ENCODE measurements at regions not wholly inside any gene's neighbourhood (a gene's known extent, or its start where the extent isn't known, plus 50 kb on each side); places are given as distances from the start of the nearest gene placed in this dataset.

- in situ Hi-C loops (cut with MboI; ENCODE audit: low pct_unique_long_range_greater_than_20kb, low sequenced_read_pairs): loop anchor here (25.0 kb wide), 2 partner anchors 1128 to 1228 kb away; partner anchors contain the start of gene VCAN
Observed at GRCh38 chr5:82334085-82334692, 56.0 kb upstream of the RPS23 start.

DNA sequence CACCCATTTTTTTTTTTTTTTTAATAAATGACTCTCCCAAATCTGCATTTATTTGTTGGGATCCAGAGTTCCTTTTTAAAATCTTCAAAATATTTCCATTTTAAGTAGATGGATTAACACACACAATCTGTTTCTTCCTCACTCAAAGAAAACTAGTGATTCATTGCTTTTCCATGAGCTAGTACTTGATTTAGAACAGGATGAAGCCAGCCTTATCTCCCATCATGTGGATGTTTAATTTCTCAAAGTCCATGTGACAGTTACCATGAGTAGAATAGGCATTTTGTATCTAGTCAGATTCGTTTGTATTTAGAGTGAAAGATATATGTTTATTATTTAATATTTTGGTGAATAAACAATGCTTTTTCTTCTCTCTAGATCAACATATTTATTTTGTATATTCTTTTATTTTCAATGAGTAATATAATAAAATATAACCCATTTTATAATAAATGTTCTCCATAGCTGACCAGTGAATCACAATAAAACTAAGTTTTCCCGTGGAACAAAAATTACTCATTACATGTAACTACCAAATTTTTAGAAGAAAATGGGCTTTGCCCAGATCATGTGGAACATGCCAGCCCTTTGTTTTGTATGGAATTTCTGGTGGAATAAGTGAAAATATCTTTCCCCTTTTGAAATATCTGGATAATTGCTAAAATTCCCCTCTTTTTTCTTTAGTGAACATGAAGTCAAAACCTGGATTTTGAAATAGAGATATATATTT, 54.9 kb upstream of the RPS23 start:
- in situ Hi-C loops (cut with MboI; ENCODE audit: low pct_unique_long_range_greater_than_20kb, low sequenced_read_pairs): loop anchor here (25.0 kb wide), 2 partner anchors 1129 to 1229 kb away; partner anchors contain the start of gene VCAN
- DNase-seq: no peak

More at GRCh38 chr5:82334085-82334692, 56.0 kb upstream of the RPS23 start:
- no peak for DNase-seq

DNA sequence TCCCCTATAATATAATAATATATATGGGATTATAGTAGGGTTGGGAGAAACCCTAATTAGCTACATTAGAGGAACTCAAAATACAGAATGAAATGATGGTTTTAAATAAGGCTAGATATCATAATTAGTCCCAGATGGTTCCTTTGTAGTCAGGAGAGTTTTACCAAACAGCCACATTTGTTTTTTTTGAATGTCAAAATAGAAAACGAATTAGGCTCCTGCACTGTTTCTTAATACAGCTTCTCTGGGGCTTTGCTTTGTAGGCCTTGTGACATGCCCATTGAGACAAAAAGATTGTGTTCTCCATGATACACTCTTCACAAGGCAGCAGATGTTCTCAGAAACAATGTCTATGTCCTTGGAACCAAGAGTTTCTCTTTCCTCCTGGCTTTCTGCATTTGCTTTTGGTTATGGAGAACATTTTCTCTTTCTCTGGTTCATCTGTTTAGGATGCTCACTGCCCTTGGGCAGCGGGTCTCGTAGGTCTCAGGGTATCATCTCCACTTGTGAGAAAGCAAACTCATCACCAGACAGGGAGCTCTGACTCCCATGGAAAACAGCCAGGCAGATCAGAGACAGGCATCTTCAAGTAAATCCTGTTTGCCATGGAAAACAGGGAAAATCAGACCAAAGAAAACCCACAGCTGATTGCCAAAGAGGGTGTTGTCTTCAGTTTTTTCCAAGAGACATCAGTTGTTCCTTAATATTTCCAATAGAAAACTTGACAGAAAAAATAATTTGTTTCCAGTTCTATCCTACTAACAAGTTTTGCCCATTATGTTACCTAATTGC, 54.1 kb upstream of the RPS23 start:
- in situ Hi-C loops (cut with MboI; ENCODE audit: low pct_unique_long_range_greater_than_20kb, low sequenced_read_pairs): loop anchor here (25.0 kb wide), 2 partner anchors 1130 to 1230 kb away; partner anchors contain the start of gene VCAN
- DNase-seq: no peak

DNA sequence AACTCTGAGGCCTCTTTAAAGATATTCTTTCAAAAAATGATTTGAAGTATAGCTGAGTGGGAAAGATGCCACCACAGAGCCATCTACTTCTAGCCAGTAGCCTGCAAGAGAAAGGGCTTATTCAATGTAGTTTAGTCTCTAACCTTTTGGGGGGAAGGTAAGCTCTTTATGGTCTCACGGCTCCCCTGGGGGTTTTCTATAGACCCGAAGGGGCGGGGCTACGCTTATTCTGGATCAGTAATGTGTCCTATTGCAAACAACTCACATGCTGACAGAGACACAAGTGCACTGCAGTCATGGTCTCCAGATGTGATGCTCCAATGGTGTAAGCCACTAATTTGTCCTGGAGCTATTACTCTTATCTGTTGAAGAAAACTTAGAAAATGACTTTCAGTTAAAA, 53.4 kb upstream of the RPS23 start:
- DNase-seq: no peak
- in situ Hi-C loops (cut with MboI; ENCODE audit: low pct_unique_long_range_greater_than_20kb, low sequenced_read_pairs): loop anchor here (25.0 kb wide), 2 partner anchors 1131 to 1231 kb away; partner anchors contain the start of gene VCAN

GRCh38 chr5:82330530-82331270, 52.5 kb upstream of the RPS23 start:
- no peak for DNase-seq
- in situ Hi-C loops (cut with MboI; ENCODE audit: low pct_unique_long_range_greater_than_20kb, low sequenced_read_pairs): loop anchor here (25.0 kb wide), 2 partner anchors 1132 to 1232 kb away; partner anchors contain the start of gene VCAN

- in situ Hi-C loops (cut with MboI; ENCODE audit: low pct_unique_long_range_greater_than_20kb, low sequenced_read_pairs): loop anchor here (25.0 kb wide), 2 partner anchors 1133 to 1233 kb away; partner anchors contain the start of gene VCAN
- DNase-seq: no peak
Observed at GRCh38 chr5:82329393-82329792, 51.2 kb upstream of the RPS23 start.
